ENCODE measurements at regions not wholly inside any gene's neighbourhood (a gene's known extent, or its start where the extent isn't known, plus 50 kb on each side); places are given as distances from the start of the nearest gene placed in this dataset.

DNA sequence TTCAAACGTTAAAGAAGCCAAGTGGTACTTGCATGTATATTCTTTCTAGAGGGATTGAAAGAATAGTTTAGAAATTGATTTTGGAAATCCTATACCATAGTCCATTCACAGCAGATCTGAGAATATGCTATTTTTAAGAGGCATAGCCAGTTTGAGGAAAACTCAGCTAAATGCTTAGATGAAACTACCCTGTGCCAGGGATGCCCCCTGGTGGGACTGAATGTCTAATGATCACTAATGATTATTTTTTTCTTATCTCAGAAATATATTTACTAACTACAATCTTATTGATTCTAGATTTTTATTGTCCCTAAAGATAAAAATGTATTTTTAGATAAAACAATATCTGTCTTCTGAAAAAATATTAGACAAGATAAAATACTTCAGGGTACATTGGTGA lies 844.9 kb upstream of the PHF14 start:
- no peak overlapping the region for H3K4me3 ChIP-seq (ENCODE audit: low read depth, low read length)
- no peak for DNase-seq (ENCODE audit: low read depth)
- TF ChIP-seq CTCF (IDR thresholded peaks at IDR 0.05; ENCODE audit: insufficient read depth, low read depth, low read length): no peak

GRCh38 chr7:10138087-10138854 lies 835.4 kb upstream of the PHF14 start:
- no peak overlapping the region for H3K4me3 ChIP-seq (ENCODE audit: low read depth, low read length)
- no peak for DNase-seq (ENCODE audit: low read depth)
- no peak for TF ChIP-seq CTCF (IDR thresholded peaks at IDR 0.05; ENCODE audit: insufficient read depth, low read depth, low read length)

DNA sequence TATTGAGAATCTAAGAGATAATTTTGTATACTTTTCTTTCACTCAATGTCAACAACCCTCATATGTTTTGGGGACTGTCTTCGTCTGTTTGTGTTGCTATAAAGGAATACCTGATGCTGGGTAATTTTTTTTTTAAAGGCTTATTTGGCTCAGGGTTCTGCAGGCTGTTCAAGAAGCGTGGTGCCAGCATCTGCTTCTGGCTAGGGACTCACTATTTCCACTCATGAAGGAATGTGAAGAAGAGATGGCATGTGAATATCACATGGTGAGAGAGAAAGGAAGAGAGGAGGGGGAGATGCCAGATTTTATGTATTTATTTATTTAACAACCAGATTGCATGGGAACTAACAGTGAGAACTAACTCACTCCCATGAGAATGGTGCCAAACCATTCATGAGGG lies 827.4 kb upstream of the PHF14 start:
- no peak for TF ChIP-seq CTCF (IDR thresholded peaks at IDR 0.05; ENCODE audit: insufficient read depth, low read depth, low read length)
- H3K4me3 ChIP-seq (ENCODE audit: low read depth, low read length): no peak overlapping the region
- DNase-seq (ENCODE audit: low read depth): no peak

- no peak overlapping the region for H3K4me3 ChIP-seq (ENCODE audit: low read depth, low read length)
- TF ChIP-seq CTCF (IDR thresholded peaks at IDR 0.05; ENCODE audit: insufficient read depth, low read depth, low read length): no peak
- DNase-seq (ENCODE audit: low read depth): no peak
Measured at GRCh38 chr7:10156972-10157371, 816.7 kb upstream of the PHF14 start.

DNA sequence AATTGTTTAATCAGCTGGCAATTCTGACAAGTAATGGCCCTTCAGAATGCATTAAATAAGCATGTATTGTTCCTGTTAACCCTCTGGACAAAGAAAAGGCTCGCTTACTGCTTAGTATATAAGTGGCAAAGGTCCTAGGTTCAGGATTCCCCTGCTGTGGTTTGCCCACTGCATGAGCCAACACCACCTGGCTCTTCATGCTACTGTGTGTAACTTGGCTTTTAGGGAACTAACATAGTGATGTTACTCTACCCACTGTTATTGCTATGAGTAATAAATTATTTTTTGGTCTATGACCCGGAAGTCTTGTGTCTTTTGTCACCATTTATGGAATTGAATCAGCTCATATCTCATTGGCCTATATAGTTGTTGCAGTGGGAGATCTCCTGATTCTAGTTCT lies 791.7 kb upstream of the PHF14 start:
- TF ChIP-seq CTCF (IDR thresholded peaks at IDR 0.05; ENCODE audit: insufficient read depth, low read depth, low read length): no peak
- no peak overlapping the region for H3K4me3 ChIP-seq (ENCODE audit: low read depth, low read length)
- no peak for DNase-seq (ENCODE audit: low read depth)

- no peak for TF ChIP-seq CTCF (IDR thresholded peaks at IDR 0.05; ENCODE audit: insufficient read depth, low read depth, low read length)
- no peak for DNase-seq (ENCODE audit: low read depth)
- no peak overlapping the region for H3K4me3 ChIP-seq (ENCODE audit: low read depth, low read length)
Measured at GRCh38 chr7:10192074-10192473, 781.6 kb upstream of the PHF14 start.

- no peak overlapping the region for H3K4me3 ChIP-seq (ENCODE audit: low read depth, low read length)
- no peak for TF ChIP-seq CTCF (IDR thresholded peaks at IDR 0.05; ENCODE audit: insufficient read depth, low read depth, low read length)
- no peak for DNase-seq (ENCODE audit: low read depth)
Measured at GRCh38 chr7:10205696-10206095, 768.0 kb upstream of the PHF14 start.
